ENCODE measurements at regions not wholly inside any gene's neighbourhood (a gene's known extent, or its start where the extent isn't known, plus 50 kb on each side); places are given as distances from the start of the nearest gene placed in this dataset.

- TF ChIP-seq EZH2phosphoT487 (IDR thresholded peaks at IDR 0.05; ENCODE audit: unreplicated experiment): no peak
- TF ChIP-seq POLR2AphosphoS5 (IDR thresholded peaks at IDR 0.05; ENCODE audit: low read depth): no peak
- TF ChIP-seq, protein P1, sequence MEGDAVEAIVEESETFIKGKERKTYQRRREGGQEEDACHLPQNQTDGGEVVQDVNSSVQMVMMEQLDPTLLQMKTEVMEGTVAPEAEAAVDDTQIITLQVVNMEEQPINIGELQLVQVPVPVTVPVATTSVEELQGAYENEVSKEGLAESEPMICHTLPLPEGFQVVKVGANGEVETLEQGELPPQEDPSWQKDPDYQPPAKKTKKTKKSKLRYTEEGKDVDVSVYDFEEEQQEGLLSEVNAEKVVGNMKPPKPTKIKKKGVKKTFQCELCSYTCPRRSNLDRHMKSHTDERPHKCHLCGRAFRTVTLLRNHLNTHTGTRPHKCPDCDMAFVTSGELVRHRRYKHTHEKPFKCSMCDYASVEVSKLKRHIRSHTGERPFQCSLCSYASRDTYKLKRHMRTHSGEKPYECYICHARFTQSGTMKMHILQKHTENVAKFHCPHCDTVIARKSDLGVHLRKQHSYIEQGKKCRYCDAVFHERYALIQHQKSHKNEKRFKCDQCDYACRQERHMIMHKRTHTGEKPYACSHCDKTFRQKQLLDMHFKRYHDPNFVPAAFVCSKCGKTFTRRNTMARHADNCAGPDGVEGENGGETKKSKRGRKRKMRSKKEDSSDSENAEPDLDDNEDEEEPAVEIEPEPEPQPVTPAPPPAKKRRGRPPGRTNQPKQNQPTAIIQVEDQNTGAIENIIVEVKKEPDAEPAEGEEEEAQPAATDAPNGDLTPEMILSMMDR (conservative IDR thresholded peaks at IDR 0.05; ENCODE audit: low read depth in 2 of 2): no peak
- no peak for TF ChIP-seq JUNB (IDR thresholded peaks at IDR 0.05; ENCODE audit: unreplicated experiment)
- no peak for TF ChIP-seq STAT1 (IDR thresholded peaks at IDR 0.05; ENCODE audit: unreplicated experiment)
- no peak for TF ChIP-seq EZH2 (IDR thresholded peaks at IDR 0.05; ENCODE audit: low read depth, unreplicated experiment)
- no peak for TF ChIP-seq CREB1 (CRISPR knock-in tag; IDR thresholded peaks at IDR 0.05; ENCODE audit: low read depth)
- no peak for TF ChIP-seq REST (IDR thresholded peaks at IDR 0.05; ENCODE audit: unreplicated experiment)
- TF ChIP-seq NANOG (IDR thresholded peaks at IDR 0.05; ENCODE audit: borderline replicate concordance): no peak
- no peak for TF ChIP-seq ZNF462 (CRISPR knock-in tag; IDR thresholded peaks at IDR 0.05)
- TF ChIP-seq, protein P2, sequence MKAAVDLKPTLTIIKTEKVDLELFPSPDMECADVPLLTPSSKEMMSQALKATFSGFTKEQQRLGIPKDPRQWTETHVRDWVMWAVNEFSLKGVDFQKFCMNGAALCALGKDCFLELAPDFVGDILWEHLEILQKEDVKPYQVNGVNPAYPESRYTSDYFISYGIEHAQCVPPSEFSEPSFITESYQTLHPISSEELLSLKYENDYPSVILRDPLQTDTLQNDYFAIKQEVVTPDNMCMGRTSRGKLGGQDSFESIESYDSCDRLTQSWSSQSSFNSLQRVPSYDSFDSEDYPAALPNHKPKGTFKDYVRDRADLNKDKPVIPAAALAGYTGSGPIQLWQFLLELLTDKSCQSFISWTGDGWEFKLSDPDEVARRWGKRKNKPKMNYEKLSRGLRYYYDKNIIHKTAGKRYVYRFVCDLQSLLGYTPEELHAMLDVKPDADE (IDR thresholded peaks at IDR 0.05): no peak
- TF ChIP-seq ZNF331 (CRISPR knock-in tag; IDR thresholded peaks at IDR 0.05; ENCODE audit: low read depth): no peak
- TF ChIP-seq ZNF114 (CRISPR knock-in tag; IDR thresholded peaks at IDR 0.05): no peak
These were observed 1014.2 kb upstream of the CELF4 start for GRCh38 chr18:38579764-38580163.

All from GM23338 (cell line).